GM06990 (cell line): ENCODE measurements at regions not wholly inside any gene's neighbourhood (a gene's known extent, or its start where the extent isn't known, plus 50 kb on each side); places are given as distances from the start of the nearest gene placed in this dataset.

Experiments
- DNase-seq: peaks from one replicate; pipeline ENCODE4 v3.0.0-alpha.2; 2011; ENCODE audit not compliant: insufficient read length; ENCODE audit errors: extremely low read depth
- H3K27me3 ChIP-seq: replicated peaks from 2 replicates; pipeline ENCODE4 v1.6.0; 2011; ENCODE audit warnings: low read length; ENCODE audit not compliant: control insufficient read depth, insufficient read depth
- H3K36me3 ChIP-seq: 2 replicates; pipeline ENCODE4 v1.5.1; 2011; ENCODE audit warnings: low read length; ENCODE audit not compliant: control insufficient read depth, insufficient read depth
- H3K4me3 ChIP-seq: replicated peaks from 2 replicates; pipeline ENCODE4 v1.5.1; 2011; ENCODE audit warnings: low read depth, mild to moderate bottlenecking, control low read depth, low read length
- CTCF ChIP-seq: IDR thresholded peaks from 2 replicates; pipeline ENCODE4 v1.5.1; 2011; ENCODE audit warnings: low read length, control low read depth, mild to moderate bottlenecking, inconsistent platforms; ENCODE audit not compliant: insufficient read depth, poor library complexity, severe bottlenecking

- no peak for DNase-seq
- Histone ChIP-seq H3K36me3 (no peaks in the 10 kb centered on the region), H3K4me3 (no peak overlapping the region), H3K27me3 (no peaks in the 10 kb centered on the region)
- no peak for TF ChIP-seq CTCF
Measured at GRCh38 chr16:51900221-51900780, 646.6 kb downstream of the TOX3 start.

- DNase-seq: no peak
- TF ChIP-seq CTCF: no peak
- Histone ChIP-seq H3K27me3 (no peaks in the 10 kb centered on the region), H3K36me3 (no peaks in the 10 kb centered on the region), H3K4me3 (no peak overlapping the region)
Measured at GRCh38 chr16:51898872-51899271, 648.1 kb downstream of the TOX3 start.

GRCh38 chr16:51896013-51896412 is 650.9 kb downstream of the TOX3 start:
- H3K36me3 ChIP-seq: no peaks in the 10 kb centered on the region
- H3K4me3 ChIP-seq: no peak overlapping the region
- TF ChIP-seq CTCF: no peak
- DNase-seq: no peak
- no peaks in the 10 kb centered on the region for H3K27me3 ChIP-seq

GRCh38 chr16:51892293-51893007 is 654.5 kb downstream of the TOX3 start:
- TF ChIP-seq CTCF: no peak
- H3K4me3 ChIP-seq: no peak overlapping the region
- H3K27me3 ChIP-seq: no peaks in the 10 kb centered on the region
- no peak for DNase-seq
- H3K36me3 ChIP-seq: no peaks in the 10 kb centered on the region

GRCh38 chr16:51888534-51888933 is 658.4 kb downstream of the TOX3 start:
- no peak overlapping the region for H3K4me3 ChIP-seq
- no peak for TF ChIP-seq CTCF
- no peaks in the 10 kb centered on the region for H3K27me3 ChIP-seq
- DNase-seq: no peak
- H3K36me3 ChIP-seq: no peaks in the 10 kb centered on the region
